ENCODE measurements at regions not wholly inside any gene's neighbourhood (a gene's known extent, or its start where the extent isn't known, plus 50 kb on each side); places are given as distances from the start of the nearest gene placed in this dataset.

- H3K27ac Mint-ChIP-seq: no peak overlapping the region
- H3K4me1 Mint-ChIP-seq (ENCODE audit: low read depth): no peaks in the 10 kb centered on the region
- no peak for DNase-seq
- H3K4me3 Mint-ChIP-seq: no peak overlapping the region
- no peaks in the 10 kb centered on the region; the same call in 1 of the 2 replicates for H3K9me3 Mint-ChIP-seq
- peaks cover 1% of the 10 kb centered on the region; the same call in 1 of the 2 replicates for H3K27me3 Mint-ChIP-seq (ENCODE audit: insufficient read depth)
- no peak for TF ChIP-seq CTCF (IDR thresholded peaks at IDR 0.05)
- no peaks in the 10 kb centered on the region for H3K36me3 Mint-ChIP-seq (ENCODE audit: low read depth)
These were observed 103.3 kb upstream of the NFE2L3 start for GRCh38 chr7:26048663-26049062.

GRCh38 chr7:26049081-26049480, 102.9 kb upstream of the NFE2L3 start:
- Mint-ChIP-seq H3K4me1 (ENCODE audit: low read depth) (no peaks in the 10 kb centered on the region), H3K27me3 (ENCODE audit: insufficient read depth) (peaks cover 1% of the 10 kb centered on the region; the same call in 1 of the 2 replicates), H3K9me3 (no peaks in the 10 kb centered on the region; the same call in 1 of the 2 replicates), H3K4me3 (no peak overlapping the region), H3K27ac (no peak overlapping the region), H3K36me3 (ENCODE audit: low read depth) (no peaks in the 10 kb centered on the region)
- TF ChIP-seq CTCF (IDR thresholded peaks at IDR 0.05): no peak
- DNase-seq: no peak

- DNase-seq: no peak
- Mint-ChIP-seq H3K27me3 (ENCODE audit: insufficient read depth) (0 out of 2 replicates have a peak, but pooled peaks cover 4% of the 10 kb centered on the region), H3K4me1 (ENCODE audit: low read depth) (no peaks in the 10 kb centered on the region), H3K27ac (no peak overlapping the region), H3K4me3 (no peak overlapping the region), H3K36me3 (ENCODE audit: low read depth) (no peaks in the 10 kb centered on the region), H3K9me3 (no peaks in the 10 kb centered on the region; the same call in 1 of the 2 replicates)
- no peak for TF ChIP-seq CTCF (IDR thresholded peaks at IDR 0.05)
These were observed 101.0 kb upstream of the NFE2L3 start for GRCh38 chr7:26051021-26051420.

- 0 out of 2 replicates have a peak, but pooled peaks cover 4% of the 10 kb centered on the region for H3K27me3 Mint-ChIP-seq (ENCODE audit: insufficient read depth)
- H3K4me1 Mint-ChIP-seq (ENCODE audit: low read depth): no peaks in the 10 kb centered on the region
- no peaks in the 10 kb centered on the region for H3K36me3 Mint-ChIP-seq (ENCODE audit: low read depth)
- no peaks in the 10 kb centered on the region; the same call in 1 of the 2 replicates for H3K9me3 Mint-ChIP-seq
- TF ChIP-seq CTCF (IDR thresholded peaks at IDR 0.05): no peak
- H3K27ac Mint-ChIP-seq: no peak overlapping the region
- H3K4me3 Mint-ChIP-seq: no peak overlapping the region
- DNase-seq: peak; percentile 6
These were observed 99.3 kb upstream of the NFE2L3 start for GRCh38 chr7:26052706-26053105.

GRCh38 chr7:26054386-26054785, 97.6 kb upstream of the NFE2L3 start:
- TF ChIP-seq CTCF (IDR thresholded peaks at IDR 0.05): no peak
- Mint-ChIP-seq H3K9me3 (no peaks in the 10 kb centered on the region; the same call in 1 of the 2 replicates), H3K27ac (no peak overlapping the region), H3K4me1 (ENCODE audit: low read depth) (no peaks in the 10 kb centered on the region), H3K36me3 (ENCODE audit: low read depth) (no peaks in the 10 kb centered on the region), H3K4me3 (no peak overlapping the region), H3K27me3 (ENCODE audit: insufficient read depth) (0 out of 2 replicates have a peak, but pooled peaks cover 4% of the 10 kb centered on the region)
- DNase-seq: no peak

- no peaks in the 10 kb centered on the region; the same call in 1 of the 2 replicates for H3K9me3 Mint-ChIP-seq
- no peak for DNase-seq
- no peaks in the 10 kb centered on the region for H3K36me3 Mint-ChIP-seq (ENCODE audit: low read depth)
- H3K27me3 Mint-ChIP-seq (ENCODE audit: insufficient read depth): 0 out of 2 replicates have a peak, but pooled peaks cover 4% of the 10 kb centered on the region
- TF ChIP-seq CTCF (IDR thresholded peaks at IDR 0.05): no peak
- H3K4me3 Mint-ChIP-seq: no peak overlapping the region
- no peaks in the 10 kb centered on the region for H3K4me1 Mint-ChIP-seq (ENCODE audit: low read depth)
- H3K27ac Mint-ChIP-seq: no peak overlapping the region
These were observed 96.8 kb upstream of the NFE2L3 start for GRCh38 chr7:26055241-26055640.

Measured in HFFc6 (cell line).